ENCODE measurements at regions not wholly inside any gene's neighbourhood (a gene's known extent, or its start where the extent isn't known, plus 50 kb on each side); places are given as distances from the start of the nearest gene placed in this dataset.
"Not testable (repeated sequence)": the region's sequence is repeated elsewhere in the genome, so short reads cannot be mapped to it uniquely, and the experiment has no call there.

GRCh38 chr9:75378926-75379325 is 290.6 kb downstream of the OSTF1 start:
- no peak for DNase-seq (ENCODE audit: low read depth)
- no peak for TF ChIP-seq CTCF (IDR thresholded peaks at IDR 0.05; ENCODE audit: control insufficient read depth, extremely low read depth, insufficient read depth)
- H3K4me3 ChIP-seq (ENCODE audit: low read depth, low read length), result no peak overlapping the region

GRCh38 chr9:75382126-75382525 is 293.8 kb downstream of the OSTF1 start:
- DNase-seq (ENCODE audit: low read depth), result no peak
- H3K4me3 ChIP-seq (ENCODE audit: low read depth, low read length), result no peak overlapping the region
- no peak for TF ChIP-seq CTCF (IDR thresholded peaks at IDR 0.05; ENCODE audit: control insufficient read depth, extremely low read depth, insufficient read depth)

GRCh38 chr9:75383420-75384034 is 295.2 kb downstream of the OSTF1 start:
- not testable (repeated sequence) for DNase-seq (ENCODE audit: low read depth); H3K4me3 ChIP-seq (ENCODE audit: low read depth, low read length)

- H3K4me3 ChIP-seq (ENCODE audit: low read depth, low read length), result no peak overlapping the region
- TF ChIP-seq CTCF (IDR thresholded peaks at IDR 0.05; ENCODE audit: control insufficient read depth, extremely low read depth, insufficient read depth), result no peak
- DNase-seq (ENCODE audit: low read depth), result no peak
Observed at GRCh38 chr9:75385236-75385635, 296.9 kb downstream of the OSTF1 start.

GRCh38 chr9:75389101-75389500 is 300.8 kb downstream of the OSTF1 start:
- DNase-seq (ENCODE audit: low read depth), result no peak
- H3K4me3 ChIP-seq (ENCODE audit: low read depth, low read length), result no peak overlapping the region
- no peak for TF ChIP-seq CTCF (IDR thresholded peaks at IDR 0.05; ENCODE audit: control insufficient read depth, extremely low read depth, insufficient read depth)

GRCh38 chr9:75390951-75391350 is 302.6 kb downstream of the OSTF1 start:
- no peak for TF ChIP-seq CTCF (IDR thresholded peaks at IDR 0.05; ENCODE audit: control insufficient read depth, extremely low read depth, insufficient read depth)
- DNase-seq (ENCODE audit: low read depth), result no peak
- no peak overlapping the region for H3K4me3 ChIP-seq (ENCODE audit: low read depth, low read length)

- no peak for DNase-seq (ENCODE audit: low read depth)
- no peak for TF ChIP-seq CTCF (IDR thresholded peaks at IDR 0.05; ENCODE audit: control insufficient read depth, extremely low read depth, insufficient read depth)
- no peak overlapping the region for H3K4me3 ChIP-seq (ENCODE audit: low read depth, low read length)
Observed at GRCh38 chr9:75391497-75391896, 303.2 kb downstream of the OSTF1 start.
